Esophagus squamous epithelium (tissue), 4 donors: ENCODE measurements at regions not wholly inside any gene's neighbourhood (a gene's known extent, or its start where the extent isn't known, plus 50 kb on each side); places are given as distances from the start of the nearest gene placed in this dataset.

Source experiments
- POLR2A ChIP-seq, 4 donors: fragments of 450-650 bp; IDR thresholded peaks; one replicate each; pipeline ENCODE4 v1.6.1; 2017; ENCODE audit warnings: antibody characterized with exemption in 4 of 4, mild to moderate bottlenecking in 4 of 4, moderate library complexity in 3 of 4
- TF ChIP-seq, protein P1 (sequence below), 6 experiments: fragments of 450-650 bp in 4 of 6; fragments of 200-600 bp in 2 of 6; sonication (generic) in 2 of 6; IDR thresholded peaks; one replicate each; pipeline ENCODE4 v1.5.1; 2016 to 2019; ENCODE audit warnings: antibody characterized with exemption in 6 of 6, mild to moderate bottlenecking in 4 of 6, moderate library complexity in 4 of 6

GRCh38 chrY:19180824-19181223 is 407.3 kb upstream of the HSFY2 start:
- TF ChIP-seq, protein P1, sequence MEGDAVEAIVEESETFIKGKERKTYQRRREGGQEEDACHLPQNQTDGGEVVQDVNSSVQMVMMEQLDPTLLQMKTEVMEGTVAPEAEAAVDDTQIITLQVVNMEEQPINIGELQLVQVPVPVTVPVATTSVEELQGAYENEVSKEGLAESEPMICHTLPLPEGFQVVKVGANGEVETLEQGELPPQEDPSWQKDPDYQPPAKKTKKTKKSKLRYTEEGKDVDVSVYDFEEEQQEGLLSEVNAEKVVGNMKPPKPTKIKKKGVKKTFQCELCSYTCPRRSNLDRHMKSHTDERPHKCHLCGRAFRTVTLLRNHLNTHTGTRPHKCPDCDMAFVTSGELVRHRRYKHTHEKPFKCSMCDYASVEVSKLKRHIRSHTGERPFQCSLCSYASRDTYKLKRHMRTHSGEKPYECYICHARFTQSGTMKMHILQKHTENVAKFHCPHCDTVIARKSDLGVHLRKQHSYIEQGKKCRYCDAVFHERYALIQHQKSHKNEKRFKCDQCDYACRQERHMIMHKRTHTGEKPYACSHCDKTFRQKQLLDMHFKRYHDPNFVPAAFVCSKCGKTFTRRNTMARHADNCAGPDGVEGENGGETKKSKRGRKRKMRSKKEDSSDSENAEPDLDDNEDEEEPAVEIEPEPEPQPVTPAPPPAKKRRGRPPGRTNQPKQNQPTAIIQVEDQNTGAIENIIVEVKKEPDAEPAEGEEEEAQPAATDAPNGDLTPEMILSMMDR (IDR thresholded peaks at IDR 0.05) = no peak
- no peak for TF ChIP-seq POLR2A (IDR thresholded peaks at IDR 0.05)
